PC-9 (cell line): ENCODE measurements at regions not wholly inside any gene's neighbourhood (a gene's known extent, or its start where the extent isn't known, plus 50 kb on each side); places are given as distances from the start of the nearest gene placed in this dataset.

Experiments used
- BruUV-seq: library from RNA; stranded (reverse); fragments of 400-500 nt; replicated peaks from 2 replicates; lab custom pipeline; 2021; lab: Mats Ljungman, UMichigan
- CTCF ChIA-PET: fragments of 300-600 bp; sonication (Branson Sonifier 250); formaldehyde crosslinking; loops from one replicate; lab custom pipeline; 2022; ENCODE audit warnings: antibody characterized with exemption; lab: Charles Lee
- POLR2A ChIA-PET: fragments of 300-600 bp; sonication (Branson Sonifier 250); formaldehyde crosslinking; loops from one replicate; lab custom pipeline; 2022; ENCODE audit warnings: antibody characterized with exemption; ENCODE audit not compliant: unreplicated experiment; lab: Charles Lee
- DNase-seq, 2 experiments: peaks; one replicate each; pipeline versions ENCODE4 v3.0.0 to v3.0.0-alpha.2; 2015 to 2022; ENCODE audit warnings: mixed read lengths in 1 of 2
- H2AFZ ChIP-seq: fragments of 200-600 bp; sonication (generic); 2 replicates; pipeline ENCODE4 v1.8.1; 2017; ENCODE audit warnings: antibody characterized with exemption
- H3F3A ChIP-seq: fragments of 200-600 bp; sonication (generic); 2 replicates; pipeline ENCODE4 v1.8.1; 2017; ENCODE audit warnings: antibody characterized with exemption, mild to moderate bottlenecking, low read depth; ENCODE audit not compliant: insufficient read depth
- H3K27ac ChIP-seq: fragments of 200-600 bp; sonication (generic); 2 replicates; pipeline ENCODE4 v1.6.1; 2016; ENCODE audit warnings: mixed run types
- H3K27me3 ChIP-seq: fragments of 200-600 bp; sonication (generic); 2 replicates; pipeline ENCODE4 v1.6.1; 2016; ENCODE audit warnings: low read depth, mixed run types; ENCODE audit not compliant: insufficient read depth
- H3K36me3 ChIP-seq: fragments of 200-600 bp; sonication (generic); 2 replicates; pipeline ENCODE4 v1.6.1; 2016; ENCODE audit warnings: low read depth, mixed run types
- H3K4me1 ChIP-seq: fragments of 200-600 bp; sonication (generic); replicated peaks from 2 replicates; pipeline ENCODE4 v1.6.1; 2016; ENCODE audit warnings: mixed run types; ENCODE audit not compliant: insufficient read depth
- H3K4me2 ChIP-seq: fragments of 200-600 bp; sonication (generic); 2 replicates; pipeline ENCODE4 v1.6.1; 2017; ENCODE audit warnings: mixed run types
- H3K4me3 ChIP-seq: fragments of 200-600 bp; sonication (generic); 2 replicates; pipeline ENCODE4 v1.6.1; 2016; ENCODE audit warnings: mixed run types
- H3K79me2 ChIP-seq: fragments of 200-600 bp; sonication (generic); 2 replicates; pipeline ENCODE4 v1.6.1; 2017; ENCODE audit warnings: low read depth, mixed run types
- H3K9me2 ChIP-seq: fragments of 200-600 bp; sonication (generic); 2 replicates; pipeline ENCODE4 v1.8.1; 2017; ENCODE audit warnings: mild to moderate bottlenecking; ENCODE audit not compliant: insufficient read depth
- H3K9me3 ChIP-seq: fragments of 200-600 bp; sonication (generic); 2 replicates; pipeline ENCODE4 v1.8.1; 2016; ENCODE audit warnings: low read depth; ENCODE audit not compliant: insufficient read depth
- H4K20me1 ChIP-seq: fragments of 200-600 bp; sonication (generic); 2 replicates; pipeline ENCODE4 v1.8.1; 2017; ENCODE audit not compliant: insufficient read depth
- EZH2 ChIP-seq: fragments of 200-600 bp; sonication (generic); IDR thresholded peaks from 2 replicates; pipeline ENCODE4 v1.8.0; 2017; ENCODE audit warnings: antibody characterized with exemption, low read depth
- intact Hi-C: fragments of 100-400 bp; cut with micrococcal nuclease; formaldehyde crosslinking; loops from one replicate; pipeline ENCODE4 v1.10.0; 2022; ENCODE audit not compliant: unreplicated experiment
- TF ChIP-seq, protein P1 (sequence below): fragments of 200-600 bp; sonication (generic); conservative IDR thresholded peaks from 2 replicates; pipeline ENCODE4 v1.6.1; 2017; ENCODE audit warnings: mixed run types, antibody characterized with exemption, mild to moderate bottlenecking, moderate library complexity

DNA sequence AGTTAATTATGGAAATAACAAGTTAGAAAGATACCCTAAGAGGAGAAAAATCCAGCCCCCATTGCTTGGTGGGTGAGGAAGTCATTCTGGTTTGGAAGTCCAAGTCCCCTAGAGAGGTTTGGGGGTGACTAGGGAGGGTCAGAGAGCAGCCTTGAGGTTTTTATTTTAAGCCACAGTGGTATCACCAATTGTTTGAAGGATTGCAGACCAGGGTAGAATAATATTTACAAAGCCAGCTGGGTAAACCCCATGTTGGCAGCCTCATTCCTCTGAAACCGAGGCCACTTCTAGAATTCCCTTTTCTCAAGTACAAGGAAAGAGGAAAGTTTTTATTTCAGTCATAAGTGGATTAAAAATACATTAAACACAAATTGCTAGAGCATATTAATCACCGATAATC, 99.7 kb downstream of the TMEM170B start:
- H4K20me1 ChIP-seq, result no peaks in the 10 kb centered on the region
- no peak for DNase-seq
- no peaks in the 10 kb centered on the region for H3K9me3 ChIP-seq
- no peak overlapping the region for H2AFZ ChIP-seq
- POLR2A ChIA-PET, result no interaction called here
- no TSS peak for BruUV-seq
- H3K36me3 ChIP-seq, result no peaks in the 10 kb centered on the region
- no peaks in the 10 kb centered on the region for H3K9me2 ChIP-seq
- H3F3A ChIP-seq, result no peaks in the 10 kb centered on the region
- no peaks in the 10 kb centered on the region for H3K79me2 ChIP-seq
- H3K27me3 ChIP-seq, result no peaks in the 10 kb centered on the region
- intact Hi-C loops, result no loop called here
- H3K4me2 ChIP-seq, result no peak overlapping the region
- CTCF ChIA-PET, result no interaction called here
- no peak overlapping the region for H3K4me3 ChIP-seq
- no peak for TF ChIP-seq EZH2
- TF ChIP-seq, protein P1, sequence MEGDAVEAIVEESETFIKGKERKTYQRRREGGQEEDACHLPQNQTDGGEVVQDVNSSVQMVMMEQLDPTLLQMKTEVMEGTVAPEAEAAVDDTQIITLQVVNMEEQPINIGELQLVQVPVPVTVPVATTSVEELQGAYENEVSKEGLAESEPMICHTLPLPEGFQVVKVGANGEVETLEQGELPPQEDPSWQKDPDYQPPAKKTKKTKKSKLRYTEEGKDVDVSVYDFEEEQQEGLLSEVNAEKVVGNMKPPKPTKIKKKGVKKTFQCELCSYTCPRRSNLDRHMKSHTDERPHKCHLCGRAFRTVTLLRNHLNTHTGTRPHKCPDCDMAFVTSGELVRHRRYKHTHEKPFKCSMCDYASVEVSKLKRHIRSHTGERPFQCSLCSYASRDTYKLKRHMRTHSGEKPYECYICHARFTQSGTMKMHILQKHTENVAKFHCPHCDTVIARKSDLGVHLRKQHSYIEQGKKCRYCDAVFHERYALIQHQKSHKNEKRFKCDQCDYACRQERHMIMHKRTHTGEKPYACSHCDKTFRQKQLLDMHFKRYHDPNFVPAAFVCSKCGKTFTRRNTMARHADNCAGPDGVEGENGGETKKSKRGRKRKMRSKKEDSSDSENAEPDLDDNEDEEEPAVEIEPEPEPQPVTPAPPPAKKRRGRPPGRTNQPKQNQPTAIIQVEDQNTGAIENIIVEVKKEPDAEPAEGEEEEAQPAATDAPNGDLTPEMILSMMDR, result no peak
- H3K27ac ChIP-seq, result no peak overlapping the region
- peaks cover 5% of the 10 kb centered on the region for H3K4me1 ChIP-seq

DNA sequence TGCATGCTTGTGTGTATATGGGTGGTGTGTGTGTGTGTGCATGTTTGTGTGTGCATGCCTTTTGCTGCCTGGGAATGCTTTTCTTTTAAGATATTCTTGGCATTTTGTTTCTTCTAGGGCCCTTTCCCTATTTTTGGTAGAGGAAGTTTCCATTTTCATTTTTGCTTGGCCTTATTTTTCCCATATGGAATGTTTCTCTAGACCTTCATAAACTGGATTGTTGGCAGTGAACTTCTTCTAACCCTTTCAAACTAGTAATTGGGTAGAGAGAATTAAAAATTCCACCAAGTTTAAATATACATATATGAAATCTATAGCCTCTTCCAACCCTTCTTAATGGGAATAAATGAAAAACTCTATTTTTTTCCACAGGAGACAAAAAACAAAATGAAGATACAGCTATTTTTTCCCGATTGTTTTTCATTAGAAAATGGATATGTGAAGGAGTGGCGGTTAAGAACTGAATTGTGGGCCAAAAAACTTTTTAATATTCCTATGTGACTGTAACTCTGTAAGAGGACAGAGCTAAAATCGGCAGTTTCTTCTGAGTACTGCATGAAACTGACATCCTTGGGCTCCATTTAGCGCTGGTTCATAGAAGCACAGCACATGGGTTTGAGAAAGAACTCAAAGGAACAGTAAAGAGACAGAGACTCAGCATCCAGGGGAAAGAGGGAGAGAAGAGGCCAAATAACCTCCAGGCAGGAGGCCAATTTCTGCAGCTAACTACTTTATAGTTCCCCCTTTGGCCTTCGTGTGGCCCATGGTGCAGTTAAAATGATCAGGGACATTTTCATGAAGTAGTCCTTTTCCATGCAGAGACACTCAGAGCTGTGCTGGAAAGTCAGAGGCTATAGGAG, 102.1 kb downstream of the TMEM170B start:
- no peak overlapping the region for H3K4me2 ChIP-seq
- H2AFZ ChIP-seq, result no peak overlapping the region
- no TSS peak for BruUV-seq
- no peaks in the 10 kb centered on the region for H3K79me2 ChIP-seq
- H3K27ac ChIP-seq, result no peak overlapping the region
- H3K4me1 ChIP-seq, result no peaks in the 10 kb centered on the region
- intact Hi-C loops, result no loop called here
- no peaks in the 10 kb centered on the region for H3K9me2 ChIP-seq
- ChIA-PET CTCF (interaction anchor here (0.6 to 0.7 kb wide), 2 partner anchors 495 to 660 kb away, joined by 7 read pairs; no protein-coding TSS in a partner anchor), POLR2A (interaction anchor here (0.6 kb wide), 1 partner anchor 37 kb away, joined by 3 read pairs; no protein-coding TSS in a partner anchor)
- TF ChIP-seq, protein P1, result no peak
- TF ChIP-seq EZH2, result no peak
- H3K36me3 ChIP-seq, result no peaks in the 10 kb centered on the region
- H3F3A ChIP-seq, result no peaks in the 10 kb centered on the region
- no peaks in the 10 kb centered on the region for H3K27me3 ChIP-seq
- DNase-seq, result no peak
- no peaks in the 10 kb centered on the region for H3K9me3 ChIP-seq
- no peaks in the 10 kb centered on the region for H4K20me1 ChIP-seq
- no peak overlapping the region for H3K4me3 ChIP-seq

DNA sequence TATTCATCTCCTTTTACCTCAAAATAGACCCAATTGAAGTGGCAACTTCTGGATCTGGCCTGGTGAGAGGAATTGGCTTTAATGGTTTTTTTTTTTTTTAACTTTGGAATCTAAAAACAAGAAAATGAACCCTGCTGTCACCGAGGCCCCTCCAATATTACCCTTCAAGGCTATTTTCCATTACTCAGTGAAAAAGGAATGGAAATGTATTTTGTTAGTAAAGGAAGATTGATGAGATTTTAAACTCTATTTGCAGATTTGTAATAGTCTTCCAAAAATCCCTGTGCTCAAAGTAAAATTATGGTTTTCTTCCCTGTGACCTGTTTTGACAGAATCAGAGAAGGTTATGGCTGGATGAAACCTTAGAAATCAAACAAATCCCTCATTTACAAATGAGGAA, 102.9 kb downstream of the TMEM170B start:
- no peaks in the 10 kb centered on the region for H3K9me2 ChIP-seq
- no peaks in the 10 kb centered on the region for H4K20me1 ChIP-seq
- no peaks in the 10 kb centered on the region for H3K4me1 ChIP-seq
- H3F3A ChIP-seq, result no peaks in the 10 kb centered on the region
- H3K27me3 ChIP-seq, result no peaks in the 10 kb centered on the region
- intact Hi-C loops, result no loop called here
- ChIA-PET POLR2A (no interaction called here), CTCF (no interaction called here)
- no peaks in the 10 kb centered on the region for H3K36me3 ChIP-seq
- H2AFZ ChIP-seq, result no peak overlapping the region
- no peak for TF ChIP-seq EZH2
- TF ChIP-seq, protein P1, result no peak
- no TSS peak for BruUV-seq
- H3K79me2 ChIP-seq, result no peaks in the 10 kb centered on the region
- H3K4me3 ChIP-seq, result no peak overlapping the region
- no peak overlapping the region for H3K27ac ChIP-seq
- no peak overlapping the region for H3K4me2 ChIP-seq
- H3K9me3 ChIP-seq, result no peaks in the 10 kb centered on the region
- DNase-seq, result no peak
